A673 (cell line): ENCODE measurements at regions not wholly inside any gene's neighbourhood (a gene's known extent, or its start where the extent isn't known, plus 50 kb on each side); places are given as distances from the start of the nearest gene placed in this dataset.

Source experiments
- BruUV-seq: library from RNA; stranded (reverse); fragments of 400-500 nt; replicated peaks from 2 replicates; lab custom pipeline; 2021; lab: Mats Ljungman, UMichigan
- CTCF ChIA-PET: fragments of 300-600 bp; sonication (Branson Sonifier 250); formaldehyde crosslinking; loops from one replicate; lab custom pipeline; 2022; ENCODE audit warnings: antibody characterized with exemption; lab: Charles Lee
- POLR2A ChIA-PET: fragments of 300-600 bp; sonication (Branson Sonifier 250); formaldehyde crosslinking; loops from one replicate; lab custom pipeline; 2022; ENCODE audit warnings: antibody characterized with exemption; ENCODE audit not compliant: low non-redundant PET; lab: Charles Lee
- DNase-seq: peaks from one replicate; pipeline ENCODE4 v3.0.0-alpha.2; 2015; ENCODE audit warnings: low spot score
- H3K27ac ChIP-seq: fragments of 200-600 bp; sonication (generic); 2 replicates; pipeline ENCODE4 v1.5.1; 2016; ENCODE audit warnings: mixed run types, low read depth, mild to moderate bottlenecking, mixed read lengths, antibody characterized with exemption, low read length; ENCODE audit not compliant: poor library complexity, severe bottlenecking
- H3K27me3 ChIP-seq: fragments of 200-600 bp; sonication (generic); replicated peaks from 2 replicates; pipeline ENCODE4 v1.6.1; 2017; ENCODE audit warnings: mixed run types, low read depth, mild to moderate bottlenecking, mixed read lengths, antibody characterized with exemption, low read length; ENCODE audit not compliant: insufficient read depth, poor library complexity
- H3K36me3 ChIP-seq: fragments of 200-600 bp; sonication (generic); 2 replicates; pipeline ENCODE4 v1.6.1; 2016; ENCODE audit warnings: mixed run types, mild to moderate bottlenecking, mixed read lengths, antibody characterized with exemption, low read length; ENCODE audit not compliant: insufficient read depth, poor library complexity, severe bottlenecking
- H3K4me1 ChIP-seq: fragments of 200-600 bp; sonication (generic); 2 replicates; pipeline ENCODE4 v1.6.1; 2017; ENCODE audit warnings: mixed run types, mild to moderate bottlenecking, mixed read lengths, antibody characterized with exemption, low read length; ENCODE audit not compliant: insufficient read depth, poor library complexity, severe bottlenecking
- H3K4me3 ChIP-seq: fragments of 200-600 bp; sonication (generic); 2 replicates; pipeline ENCODE4 v1.5.1; 2016; ENCODE audit warnings: low read depth, mixed run types, mild to moderate bottlenecking, mixed read lengths, low read length; ENCODE audit not compliant: poor library complexity, severe bottlenecking
- H3K9me3 ChIP-seq: fragments of 200-600 bp; sonication (generic); 2 replicates; pipeline ENCODE4 v1.6.1; 2016; ENCODE audit warnings: mixed run types, low read depth, mild to moderate bottlenecking, mixed read lengths, antibody characterized with exemption, low read length; ENCODE audit not compliant: poor library complexity, severe bottlenecking
- CTCF ChIP-seq: fragments of 300-800, 200-600 bp; sonication (generic); conservative IDR thresholded peaks from 2 replicates; pipeline ENCODE4 v1.5.1; 2017; ENCODE audit warnings: low read depth, mild to moderate bottlenecking, antibody characterized with exemption, low read length, moderate library complexity, mixed read lengths
- EZH2 ChIP-seq: fragments of 200-600 bp; sonication (generic); IDR thresholded peaks from 2 replicates; pipeline ENCODE4 v1.6.1; 2017; ENCODE audit warnings: borderline replicate concordance, low read depth, mild to moderate bottlenecking, mixed read lengths, antibody characterized with exemption, low read length; ENCODE audit not compliant: poor library complexity, severe bottlenecking
- intact Hi-C: fragments of 100-400 bp; cut with micrococcal nuclease; formaldehyde crosslinking; loops from one replicate; pipeline ENCODE4 v1.10.0; 2022; ENCODE audit not compliant: unreplicated experiment

- POLR2A ChIA-PET, result no interaction called here
- TF ChIP-seq CTCF (no peak), EZH2 (no peak)
- Histone ChIP-seq H3K27me3 (peaks cover 32% of the 10 kb centered on the region), H3K4me3 (no peak overlapping the region), H3K4me1 (no peaks in the 10 kb centered on the region), H3K9me3 (no peaks in the 10 kb centered on the region), H3K36me3 (no peaks in the 10 kb centered on the region), H3K27ac (no peak overlapping the region)
- BruUV-seq, result no TSS peak
- DNase-seq, result no peak
- intact Hi-C loops, result no loop called here
- CTCF ChIA-PET, result no interaction called here
Observed at GRCh38 chr10:4459531-4459930, 366.5 kb upstream of the AKR1E2 start.

GRCh38 chr10:4457597-4457996, 368.4 kb upstream of the AKR1E2 start:
- Histone ChIP-seq H3K27me3 (peaks cover 29% of the 10 kb centered on the region), H3K4me3 (no peak overlapping the region), H3K9me3 (no peaks in the 10 kb centered on the region), H3K36me3 (no peaks in the 10 kb centered on the region), H3K27ac (no peak overlapping the region), H3K4me1 (no peaks in the 10 kb centered on the region)
- TF ChIP-seq CTCF (no peak), EZH2 (no peak)
- ChIA-PET POLR2A (no interaction called here), CTCF (no interaction called here)
- no TSS peak for BruUV-seq
- intact Hi-C loops, result no loop called here
- DNase-seq, result no peak

- TF ChIP-seq EZH2 (no peak), CTCF (no peak)
- peaks cover 23% of the 10 kb centered on the region for H3K27me3 ChIP-seq
- H3K27ac ChIP-seq, result no peak overlapping the region
- H3K36me3 ChIP-seq, result no peaks in the 10 kb centered on the region
- no TSS peak for BruUV-seq
- DNase-seq, result no peak
- ChIA-PET POLR2A (no interaction called here), CTCF (no interaction called here)
- intact Hi-C loops, result no loop called here
- no peaks in the 10 kb centered on the region for H3K9me3 ChIP-seq
- no peak overlapping the region for H3K4me3 ChIP-seq
- no peaks in the 10 kb centered on the region for H3K4me1 ChIP-seq
Observed at GRCh38 chr10:4456776-4457175, 369.2 kb upstream of the AKR1E2 start.
